ENCODE measurements at regions not wholly inside any gene's neighbourhood (a gene's known extent, or its start where the extent isn't known, plus 50 kb on each side); places are given as distances from the start of the nearest gene placed in this dataset.

DNA sequence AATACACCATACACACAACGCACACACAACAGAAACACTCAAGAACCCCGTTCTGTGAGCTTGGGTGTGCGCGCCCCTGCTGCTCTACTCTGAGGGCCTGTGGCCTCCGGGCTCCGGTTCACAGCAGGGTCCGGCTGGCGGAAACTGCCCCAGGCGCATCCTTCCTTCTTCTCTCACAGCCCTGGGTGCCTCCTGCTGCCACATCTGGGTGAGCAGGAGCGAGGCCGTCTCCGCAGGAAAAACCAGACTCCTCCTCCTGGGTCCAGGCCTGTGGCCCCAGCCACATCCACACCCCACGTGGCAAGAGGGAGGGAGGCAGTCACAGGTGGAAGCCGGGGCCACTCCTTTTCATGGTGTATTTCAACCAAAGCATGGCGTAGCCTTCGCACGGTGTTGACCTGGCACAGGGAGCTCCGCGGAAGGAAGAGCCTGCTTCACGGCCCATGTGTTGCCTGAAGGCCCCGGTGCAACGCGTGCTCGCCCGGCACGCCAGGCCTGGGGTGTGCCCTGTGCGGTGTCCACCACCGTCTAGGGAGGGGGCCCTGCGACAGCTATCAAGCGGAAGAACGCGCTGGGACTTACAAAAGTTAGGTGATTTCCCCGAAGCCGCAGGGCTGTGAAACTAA, 1502.7 kb downstream of the TBC1D22A start:
- DNase-seq, result no peak

DNA sequence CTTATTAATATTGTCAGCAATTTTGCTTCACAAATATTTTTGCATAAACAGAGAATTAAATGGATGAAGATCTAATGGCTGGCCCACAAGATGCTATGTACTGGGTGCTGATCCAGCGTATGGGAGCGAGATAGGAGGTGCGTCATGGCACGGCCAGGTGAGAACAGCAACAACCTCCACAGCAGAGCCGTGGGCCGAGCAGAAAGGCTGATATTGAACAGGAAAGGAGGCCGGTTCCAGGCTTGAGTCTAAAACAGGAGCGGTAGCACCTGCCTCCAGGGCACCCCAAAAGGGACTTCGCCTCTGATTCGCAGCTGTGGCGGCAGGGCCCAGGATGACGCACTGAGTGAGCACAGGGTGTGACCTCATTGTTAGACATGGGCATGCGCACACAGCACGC, 1502.1 kb downstream of the TBC1D22A start:
- DNase-seq, result no peak

DNA sequence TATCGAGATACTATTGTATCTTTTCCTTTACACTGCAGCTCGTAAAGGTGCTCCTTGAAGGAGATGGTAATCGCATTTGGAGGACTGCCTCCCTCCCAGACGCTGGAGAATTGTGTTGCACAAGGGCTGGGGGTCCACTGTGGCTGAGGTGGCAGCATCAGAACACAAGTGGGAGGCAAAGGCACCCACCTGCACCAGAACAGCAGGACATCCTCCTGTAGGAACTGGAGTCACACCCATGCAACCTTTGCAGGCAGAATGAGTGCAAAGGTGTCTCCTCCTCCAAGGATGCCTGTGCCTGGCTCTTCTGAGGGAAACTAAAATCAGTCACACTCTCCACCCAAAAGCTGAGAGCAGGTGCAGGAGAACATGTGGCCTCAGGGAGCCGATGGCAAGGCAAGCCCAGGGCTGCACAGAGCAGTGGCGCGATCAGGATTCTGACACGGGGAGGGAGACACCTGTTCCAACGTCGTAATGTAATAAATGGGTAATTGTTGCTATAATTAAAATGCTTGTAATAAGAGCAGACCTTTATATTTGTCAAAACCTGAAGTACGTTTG, 1501.4 kb downstream of the TBC1D22A start:
- DNase-seq, result no peak

DNA sequence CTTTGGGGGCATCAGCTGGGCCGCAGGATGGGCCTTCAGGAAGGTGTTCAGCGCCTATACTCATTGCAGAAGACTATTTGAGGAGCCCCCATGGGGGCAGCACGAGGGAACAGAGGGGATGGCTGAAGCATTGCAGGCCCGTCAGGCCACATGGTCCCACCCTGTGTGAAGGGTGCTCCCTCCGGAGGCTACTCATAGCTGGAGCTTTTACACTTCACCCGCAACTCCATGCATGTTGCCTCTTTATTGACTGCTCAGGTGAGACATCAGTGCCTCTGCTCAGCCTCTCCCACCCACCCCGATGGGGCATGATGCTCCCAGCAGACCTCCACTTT, 1500.9 kb downstream of the TBC1D22A start:
- no peak for DNase-seq

DNA sequence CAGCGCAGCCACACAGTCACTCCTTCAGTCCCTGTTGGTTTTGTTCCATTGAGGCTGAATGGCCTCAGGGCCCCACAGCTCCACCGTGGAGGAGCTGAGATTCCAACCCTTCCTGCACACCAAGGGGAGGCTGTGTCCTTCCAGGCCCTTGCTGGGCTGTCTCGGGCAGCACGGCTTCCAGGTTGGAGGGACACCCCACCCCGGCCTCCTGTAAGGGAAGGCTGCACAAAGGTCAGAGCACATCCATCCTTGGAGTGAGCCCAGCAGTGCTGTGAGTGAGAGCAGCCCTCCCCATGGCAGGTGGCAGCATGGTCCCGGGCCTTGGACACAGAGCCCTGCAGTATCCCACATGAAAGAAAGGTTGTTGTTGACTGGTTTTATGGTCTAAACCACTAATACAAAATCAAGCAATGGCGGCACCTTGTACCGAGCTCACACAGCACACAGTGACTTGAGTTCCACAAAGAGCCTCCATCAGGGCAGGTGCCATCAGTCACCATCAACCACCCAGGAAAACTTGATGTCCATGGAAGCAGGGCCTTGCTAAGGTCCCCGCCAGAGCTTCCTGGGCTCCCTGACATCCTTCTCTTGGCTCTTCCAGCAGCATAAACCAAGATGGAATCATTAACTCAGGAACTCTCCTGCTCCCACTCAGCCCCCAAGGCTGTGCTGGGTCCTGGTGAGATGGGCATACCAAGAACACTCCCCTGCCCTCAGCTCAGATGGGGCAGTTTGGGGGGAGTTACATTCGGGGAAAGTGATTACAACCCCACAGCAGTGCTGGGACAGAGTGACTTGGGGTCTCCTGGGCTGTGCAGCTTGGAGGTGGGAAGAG, 1500.4 kb downstream of the TBC1D22A start:
- no peak for DNase-seq

DNA sequence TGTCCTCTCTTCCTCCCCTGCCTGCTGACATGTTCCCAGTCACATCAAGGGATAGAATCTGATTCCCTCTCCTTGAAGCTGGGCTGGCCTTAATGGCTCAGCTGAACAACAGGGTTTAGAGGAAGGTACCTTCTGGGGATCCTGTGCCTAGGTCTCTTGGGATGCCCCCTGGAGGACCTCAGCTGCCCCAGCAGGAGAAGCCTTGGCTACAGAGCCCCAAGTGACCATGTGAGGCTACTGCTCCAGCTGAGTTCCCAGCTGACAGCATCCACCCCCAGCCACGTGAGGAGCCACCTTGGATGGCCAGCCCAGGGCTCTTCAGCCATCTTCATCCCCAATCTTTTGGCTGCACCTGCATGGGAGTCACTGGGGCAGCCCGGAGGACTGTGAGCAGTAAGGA, 1499.3 kb downstream of the TBC1D22A start:
- DNase-seq, result no peak

DNA sequence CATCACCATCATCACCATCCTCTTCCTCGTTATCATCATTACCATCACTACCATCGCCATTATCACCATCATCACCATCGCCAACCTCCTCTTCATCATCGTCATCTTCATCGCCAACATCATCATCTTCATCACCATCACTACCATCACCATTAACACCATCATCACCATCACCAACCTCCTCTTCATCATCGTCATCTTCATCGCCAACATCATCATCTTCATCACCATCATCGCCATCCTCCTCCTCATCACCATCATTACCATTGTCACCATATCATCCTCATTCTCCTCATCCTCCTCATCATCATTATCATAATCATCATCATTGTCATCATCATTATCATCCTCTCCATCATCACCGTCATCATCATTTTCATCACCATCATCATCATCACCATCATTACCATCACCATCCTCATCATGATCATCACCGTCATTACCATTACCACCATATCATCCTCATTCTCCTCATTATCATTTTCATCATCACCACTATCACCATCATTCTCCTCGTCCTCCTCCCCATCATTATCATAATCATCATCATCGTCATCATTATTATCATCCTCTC, 1498.7 kb downstream of the TBC1D22A start:
- DNase-seq, result no peak

DNA sequence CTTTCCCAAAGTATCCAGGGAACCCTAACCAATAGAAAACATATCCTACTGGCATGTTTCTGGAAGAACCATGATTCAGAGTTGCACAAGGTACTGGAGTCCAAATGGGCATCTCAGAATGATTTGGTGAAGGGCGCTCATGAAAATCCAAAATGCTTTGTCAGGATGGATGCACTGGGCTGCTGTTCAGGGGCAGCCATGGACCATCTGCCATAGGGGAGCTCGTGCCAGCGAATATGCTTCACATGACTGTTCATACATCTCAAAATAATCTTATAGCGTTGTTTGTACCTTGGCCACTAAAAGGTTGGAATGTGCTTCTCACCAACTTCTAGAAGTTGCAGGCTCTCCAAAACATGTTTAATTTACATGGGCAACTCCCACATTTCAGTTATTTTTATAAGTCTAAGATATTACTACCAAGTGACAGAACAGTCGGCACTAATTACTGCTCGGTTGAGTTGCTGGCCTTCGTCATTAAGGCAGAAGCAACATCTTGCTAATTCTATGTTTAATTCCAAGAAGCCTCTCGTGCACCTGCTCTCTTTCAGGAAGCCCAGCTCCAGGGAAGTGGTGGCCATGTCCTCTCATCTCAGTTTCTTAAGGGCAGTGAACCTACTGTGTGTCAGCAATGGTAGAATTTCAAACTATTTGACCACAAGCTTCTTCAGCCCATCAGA, 1497.7 kb downstream of the TBC1D22A start:
- DNase-seq, result no peak

DNA sequence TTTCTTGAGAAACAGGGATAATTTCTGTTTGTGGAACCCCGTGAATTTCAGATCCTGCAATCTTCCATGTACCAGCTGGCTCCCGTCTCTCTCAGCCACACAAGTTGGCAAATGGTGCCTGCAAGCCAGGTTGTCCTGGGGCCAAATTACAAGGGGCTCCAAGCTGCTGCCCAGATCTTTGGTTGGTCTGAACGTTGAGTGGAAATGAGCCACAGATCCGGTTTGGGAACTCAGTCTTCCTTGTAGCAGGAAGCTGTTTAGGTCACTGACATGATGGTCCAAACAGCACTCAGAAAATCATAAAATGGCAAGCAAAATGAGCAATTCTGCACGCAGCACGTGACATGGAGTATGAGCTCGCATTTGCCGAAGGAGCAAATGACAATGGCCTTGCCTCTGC, 1496.4 kb downstream of the TBC1D22A start:
- DNase-seq, result no peak

DNA sequence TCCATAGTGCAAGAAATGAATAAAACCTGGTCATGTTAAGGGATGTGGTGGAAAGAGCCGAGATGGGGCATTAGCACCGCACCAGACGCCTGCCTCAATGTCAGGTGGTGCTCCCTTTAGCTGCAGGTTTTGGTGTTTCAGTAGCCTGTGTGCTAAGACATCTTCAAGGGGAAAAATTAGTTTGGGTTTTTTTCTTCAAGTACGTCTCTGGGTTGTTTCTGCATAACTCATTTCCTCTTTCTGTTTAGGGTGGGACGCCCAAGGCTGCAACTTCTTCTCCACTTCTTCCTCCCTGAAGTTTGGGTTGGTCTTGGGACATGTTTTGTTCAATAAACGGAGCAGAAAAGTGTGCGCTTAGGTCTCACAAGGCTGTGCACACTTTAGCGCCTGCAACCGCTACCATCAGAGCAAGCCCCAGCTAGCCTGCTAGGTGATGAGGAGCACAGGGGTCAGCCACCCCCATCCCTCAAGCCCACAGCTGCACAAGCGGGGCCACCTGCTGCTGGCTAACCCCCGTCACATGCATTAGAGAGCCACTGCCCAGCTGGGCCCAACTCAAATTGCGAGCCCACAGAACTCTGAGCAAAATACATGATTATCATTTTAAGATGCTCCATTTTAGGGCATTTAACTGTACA, 1495.7 kb downstream of the TBC1D22A start:
- DNase-seq, result no peak

DNA sequence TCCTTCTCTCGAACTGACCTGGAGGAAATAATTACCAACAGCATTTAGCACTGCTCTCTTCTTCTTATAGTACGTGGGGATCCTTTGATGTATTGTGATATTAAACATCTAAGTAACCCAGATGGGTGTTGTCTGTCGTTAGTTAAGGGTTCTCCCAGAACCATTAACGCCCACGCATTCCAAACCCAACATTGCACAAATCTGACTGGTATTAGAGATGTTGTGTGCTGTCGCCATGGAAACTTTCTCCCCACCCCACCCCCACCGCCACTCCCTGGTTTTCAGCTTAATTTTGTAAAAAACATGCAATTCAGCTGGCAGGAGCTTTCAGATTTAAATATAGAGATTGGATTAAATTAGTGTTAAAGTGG, 1495.2 kb downstream of the TBC1D22A start:
- DNase-seq, result no peak

DNA sequence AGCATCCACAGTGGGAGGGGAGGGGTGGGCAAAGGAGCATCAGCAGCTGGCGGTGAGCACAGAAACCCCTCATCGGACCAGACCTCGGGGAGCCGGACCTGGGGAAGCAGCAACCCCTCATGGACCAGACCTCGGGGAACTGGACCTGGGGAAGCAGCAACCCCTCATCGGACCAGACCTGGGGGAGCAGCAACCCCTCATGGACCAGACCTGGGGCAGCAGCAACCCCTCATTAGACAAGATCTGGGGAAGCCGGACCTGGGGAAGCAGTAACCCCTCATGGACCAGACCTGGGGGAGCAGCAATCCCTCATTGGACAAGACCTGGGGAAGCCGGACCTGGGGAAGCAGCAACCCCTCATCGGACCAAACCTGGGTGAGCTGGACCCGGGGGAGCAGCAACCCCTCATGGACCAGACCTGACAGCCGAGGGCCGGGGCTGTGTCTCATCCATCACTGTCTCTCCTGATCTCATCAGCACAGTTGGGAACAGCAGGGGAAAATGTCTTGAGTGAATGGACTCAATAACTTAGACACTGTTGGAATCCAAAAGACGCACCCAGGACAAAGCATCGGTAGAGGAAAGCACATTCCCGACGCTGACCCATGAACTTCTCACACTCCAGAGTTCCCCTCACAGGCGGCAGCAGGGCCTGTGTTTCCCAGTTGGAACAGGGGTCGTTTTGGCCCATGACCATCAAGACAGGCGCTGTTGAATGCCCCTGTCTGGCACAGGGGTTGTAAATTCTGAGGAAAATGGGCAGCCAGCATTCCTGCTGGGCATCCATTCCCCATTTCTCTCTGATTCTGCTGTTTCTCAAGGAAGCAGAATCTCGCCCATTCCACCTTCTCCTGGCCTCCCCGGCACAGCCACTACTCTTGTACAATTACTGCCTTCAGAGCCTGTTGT, 1494.6 kb downstream of the TBC1D22A start:
- no peak for DNase-seq

DNA sequence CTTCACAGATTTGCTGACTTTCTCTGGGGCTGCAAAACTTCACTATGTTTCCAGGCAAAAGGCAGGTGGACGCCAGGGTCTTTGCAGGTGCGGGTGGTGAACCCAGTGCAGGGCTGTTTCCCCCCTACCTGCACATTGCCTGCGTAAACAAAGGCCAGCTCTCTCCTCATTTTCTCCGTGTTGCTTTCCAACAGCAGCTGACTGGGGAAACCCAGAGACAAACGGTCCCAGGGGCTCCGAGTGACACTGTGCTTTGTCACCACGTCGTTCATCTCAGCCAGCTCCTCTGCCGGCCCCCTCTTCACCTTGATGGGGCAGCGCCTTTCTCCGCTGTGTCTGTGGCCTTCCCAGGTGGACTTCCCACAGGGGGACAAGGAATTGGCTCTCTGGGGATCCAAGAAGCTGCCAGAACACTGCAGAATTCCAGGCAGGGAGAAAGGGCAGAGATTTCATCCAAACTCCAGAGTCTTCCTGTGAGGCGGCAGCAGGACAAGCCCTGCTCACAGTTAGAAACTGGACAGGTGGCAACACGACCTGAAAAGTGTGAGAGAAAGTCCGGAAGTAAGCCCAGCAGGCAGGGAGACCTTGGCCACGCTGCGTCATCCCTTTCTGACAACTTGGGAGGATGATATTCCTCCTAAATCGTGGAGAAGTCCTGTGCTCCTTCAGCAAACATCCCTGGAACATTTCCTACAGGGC, 1493.7 kb downstream of the TBC1D22A start:
- DNase-seq, result no peak

DNA sequence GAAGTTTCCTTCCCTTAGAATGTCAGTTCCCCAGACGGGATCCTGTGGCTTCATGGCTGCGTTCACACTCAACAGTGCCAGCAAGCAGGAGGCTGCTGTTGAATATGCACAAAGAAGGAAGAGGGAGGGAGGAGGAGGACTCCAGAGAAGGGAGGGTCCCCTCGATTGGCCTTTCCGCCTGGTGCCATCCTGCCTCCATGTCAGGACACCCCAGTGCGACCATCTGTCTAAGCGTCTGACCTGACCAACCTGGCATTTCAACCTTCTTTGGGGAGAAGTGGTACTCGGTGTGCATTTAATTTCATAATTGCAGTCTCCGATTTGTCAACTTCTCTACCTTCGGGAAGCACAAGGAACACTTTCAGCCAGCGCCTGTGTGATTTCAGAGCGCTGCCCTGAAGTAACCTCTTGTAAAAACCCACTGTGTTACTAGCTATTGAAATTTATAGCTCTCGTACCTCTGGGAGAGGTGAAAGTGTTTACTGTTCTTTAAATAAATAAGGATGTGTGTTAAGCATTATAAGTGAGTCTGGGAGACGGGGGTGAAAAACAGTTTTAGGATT, 1491.9 kb downstream of the TBC1D22A start:
- no peak for DNase-seq

DNA sequence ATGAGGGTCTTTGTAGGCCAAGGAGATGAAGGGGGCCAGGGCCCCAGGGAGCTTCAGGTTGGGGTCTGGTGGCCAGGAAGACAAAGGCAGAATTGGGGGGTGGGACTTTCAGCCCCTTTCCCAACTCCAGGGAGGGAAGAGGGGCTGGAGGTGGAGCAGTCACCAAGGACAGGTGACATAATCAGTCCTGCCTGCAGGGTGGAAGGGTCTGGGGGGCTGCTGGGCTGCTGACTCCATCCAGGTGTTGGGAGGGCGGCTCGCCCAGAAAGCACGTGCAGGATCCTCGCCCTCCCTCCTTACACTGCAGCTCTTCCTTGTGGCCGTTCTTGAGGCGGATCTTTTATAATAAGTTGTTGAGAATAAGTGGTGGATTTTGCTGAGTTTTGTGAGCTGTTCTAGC, 1491.1 kb downstream of the TBC1D22A start:
- no peak for DNase-seq

DNA sequence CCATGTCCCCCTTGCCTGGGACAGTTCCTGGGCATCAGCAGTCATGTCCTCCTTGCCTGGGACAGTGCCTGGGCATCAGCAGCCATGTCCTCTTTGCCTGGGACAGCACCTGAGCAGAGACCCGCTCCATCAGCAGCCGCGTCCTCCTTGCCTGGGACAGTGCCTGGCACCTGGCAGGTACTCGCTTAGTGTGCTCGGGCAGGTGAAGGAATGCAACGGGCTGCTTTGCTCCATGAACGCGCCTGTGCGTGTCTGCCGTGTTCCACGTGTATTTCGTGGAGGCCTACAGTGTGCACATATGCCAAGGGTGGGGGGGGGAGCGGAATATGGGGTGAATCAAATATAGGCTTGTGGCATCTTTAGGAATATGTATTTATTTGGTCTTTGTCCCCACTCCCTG, 1490.7 kb downstream of the TBC1D22A start:
- DNase-seq, result no peak

DNA sequence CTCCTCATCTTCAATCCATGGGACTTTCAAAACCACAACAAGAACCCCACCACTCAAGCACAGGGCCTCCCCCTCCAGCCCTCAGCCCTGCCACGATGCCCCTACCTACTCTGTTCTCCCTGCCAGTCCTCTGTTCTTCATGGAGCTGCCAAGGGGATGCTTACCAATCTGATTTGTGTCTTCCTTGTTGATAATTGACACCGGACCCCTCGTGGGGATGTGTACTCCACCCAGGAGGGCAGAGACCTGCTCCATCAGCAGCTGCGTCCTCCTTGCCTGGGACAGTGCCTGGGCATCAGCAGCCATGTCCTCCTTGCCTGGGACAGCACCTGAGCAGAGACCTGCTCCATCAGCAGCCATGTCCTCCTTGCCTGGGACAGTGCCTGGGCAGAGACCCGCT, 1489.2 kb downstream of the TBC1D22A start:
- DNase-seq, result no peak

DNA sequence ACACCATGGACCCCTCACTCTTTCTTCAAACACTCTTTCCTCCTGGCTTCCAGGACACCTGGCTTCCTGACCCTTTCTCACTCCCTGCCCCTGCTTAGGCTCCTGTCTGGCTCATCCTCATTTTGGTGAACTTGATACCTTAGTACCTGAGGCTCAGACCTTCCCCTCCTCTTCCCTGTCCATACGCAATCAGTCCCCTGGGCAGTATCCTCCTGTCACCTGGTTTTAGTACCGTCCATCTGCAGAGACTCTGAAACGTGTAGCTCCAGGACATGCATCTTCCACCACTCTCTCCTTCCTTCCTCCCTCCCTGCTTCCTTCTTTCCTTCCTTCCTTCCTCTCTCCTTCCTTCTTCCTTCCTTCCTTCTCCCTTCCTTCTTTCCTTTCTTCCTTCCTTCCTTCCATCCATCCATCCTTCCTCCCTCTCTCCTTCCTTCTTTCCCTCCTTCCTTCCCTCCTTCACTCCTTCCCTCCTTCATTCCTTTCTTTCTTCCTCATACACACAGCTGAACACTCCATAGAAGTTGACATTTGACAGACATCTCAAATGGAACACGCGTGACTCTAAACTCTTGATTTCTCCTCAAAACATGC, 1488.6 kb downstream of the TBC1D22A start:
- DNase-seq, result no peak

DNA sequence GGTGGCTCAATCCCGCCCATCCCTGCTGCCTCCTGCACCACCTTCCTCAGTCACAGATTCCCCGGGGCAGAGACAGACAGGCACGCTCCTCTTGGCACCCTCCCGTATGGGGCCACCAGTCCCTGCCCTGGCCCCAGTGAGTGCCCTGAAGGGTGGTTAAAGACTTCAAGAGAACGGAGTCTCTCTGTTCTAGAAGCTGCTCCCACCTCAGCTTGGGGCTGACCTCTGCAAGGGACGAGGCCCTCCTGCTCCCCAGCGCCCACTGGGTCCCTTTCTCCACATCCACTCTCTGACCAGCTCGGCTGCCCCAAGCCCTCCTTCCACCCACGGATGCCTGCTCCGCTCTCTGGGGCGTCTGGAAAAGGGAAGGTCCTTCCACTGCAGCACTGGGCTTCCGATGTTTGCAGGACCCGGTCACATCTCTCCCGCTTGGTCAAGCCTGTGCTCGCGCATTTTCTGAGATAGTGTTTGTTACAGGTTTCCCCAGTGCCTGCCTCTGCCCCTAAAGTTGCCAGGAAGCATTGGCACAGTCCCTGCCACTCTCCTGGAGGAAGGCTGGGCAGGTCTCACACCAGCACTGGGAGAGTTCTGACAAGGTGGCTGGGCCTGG, 1487.9 kb downstream of the TBC1D22A start:
- no peak for DNase-seq

DNA sequence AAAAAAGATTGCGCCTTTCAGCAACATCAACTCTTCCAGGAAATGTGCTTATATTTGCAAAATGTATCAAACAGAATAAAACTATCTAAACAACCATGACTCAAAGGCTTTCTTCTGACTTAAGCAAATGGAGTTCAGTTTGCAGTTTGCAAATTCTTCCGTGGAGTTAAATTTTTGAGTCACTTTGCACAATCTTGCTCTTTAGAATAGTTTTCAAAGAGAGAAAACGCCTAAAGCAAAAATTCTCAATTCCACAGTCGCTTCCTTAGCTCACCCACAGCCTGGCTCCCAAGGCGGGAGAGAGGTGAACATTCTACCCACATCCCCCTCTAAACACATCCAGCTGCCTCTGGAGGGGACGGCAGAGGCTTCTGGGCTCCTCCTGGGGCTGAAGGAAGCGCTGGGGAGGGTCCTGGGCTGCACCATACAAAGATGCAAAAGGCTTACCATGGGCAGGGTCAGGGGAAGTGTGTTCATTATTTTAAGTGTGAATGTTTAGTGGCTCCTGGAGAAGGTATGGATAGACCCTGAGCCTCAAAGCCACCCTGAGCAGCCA, 1487.3 kb downstream of the TBC1D22A start:
- DNase-seq, result no peak

Data from activated CD4-positive, alpha-beta T cell treated with anti-CD3 and anti-CD28 coated beads, Interleukin-2, amount 50 U/mL, for 16 hours (primary cell).